C4-2B (cell line): ENCODE measurements at regions not wholly inside any gene's neighbourhood (a gene's known extent, or its start where the extent isn't known, plus 50 kb on each side); places are given as distances from the start of the nearest gene placed in this dataset.
"Not testable (repeated sequence)": the region's sequence is repeated elsewhere in the genome, so short reads cannot be mapped to it uniquely, and the experiment has no call there.

ENCODE experiments used
- H3K27ac ChIP-seq: fragments of 450-650 bp; 2 replicates; pipeline ENCODE4 v1.5.1; 2017
- ZFX ChIP-seq: fragments of 450-650 bp; IDR thresholded peaks from 2 replicates; pipeline ENCODE4 v1.6.1; 2017
- TF ChIP-seq, protein P1 (sequence below): fragments of 450-650 bp; conservative IDR thresholded peaks from 2 replicates; pipeline ENCODE4 v1.5.1; 2017; ENCODE audit warnings: mild to moderate bottlenecking

DNA sequence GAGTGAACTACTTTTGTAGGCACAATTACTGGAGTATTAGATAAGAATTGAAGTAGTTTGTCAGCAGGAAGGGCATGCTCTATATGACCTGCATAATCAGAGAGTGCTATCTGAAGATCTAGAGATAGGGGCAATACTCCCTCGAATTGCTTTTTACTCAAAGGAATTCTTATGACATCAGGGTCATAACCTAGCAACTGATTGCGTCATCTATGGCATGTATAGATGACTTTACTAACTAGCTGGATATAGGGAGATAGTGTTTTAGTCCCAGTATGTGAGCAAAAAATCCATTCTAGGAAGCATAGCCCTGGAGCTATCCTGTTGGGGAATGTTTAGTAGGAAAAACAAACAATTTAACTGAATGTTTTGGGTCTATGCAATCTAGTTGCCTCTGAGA is 109.5 kb upstream of the ZNF267 start:
- TF ChIP-seq ZFX, result no peak
- TF ChIP-seq, protein P1, sequence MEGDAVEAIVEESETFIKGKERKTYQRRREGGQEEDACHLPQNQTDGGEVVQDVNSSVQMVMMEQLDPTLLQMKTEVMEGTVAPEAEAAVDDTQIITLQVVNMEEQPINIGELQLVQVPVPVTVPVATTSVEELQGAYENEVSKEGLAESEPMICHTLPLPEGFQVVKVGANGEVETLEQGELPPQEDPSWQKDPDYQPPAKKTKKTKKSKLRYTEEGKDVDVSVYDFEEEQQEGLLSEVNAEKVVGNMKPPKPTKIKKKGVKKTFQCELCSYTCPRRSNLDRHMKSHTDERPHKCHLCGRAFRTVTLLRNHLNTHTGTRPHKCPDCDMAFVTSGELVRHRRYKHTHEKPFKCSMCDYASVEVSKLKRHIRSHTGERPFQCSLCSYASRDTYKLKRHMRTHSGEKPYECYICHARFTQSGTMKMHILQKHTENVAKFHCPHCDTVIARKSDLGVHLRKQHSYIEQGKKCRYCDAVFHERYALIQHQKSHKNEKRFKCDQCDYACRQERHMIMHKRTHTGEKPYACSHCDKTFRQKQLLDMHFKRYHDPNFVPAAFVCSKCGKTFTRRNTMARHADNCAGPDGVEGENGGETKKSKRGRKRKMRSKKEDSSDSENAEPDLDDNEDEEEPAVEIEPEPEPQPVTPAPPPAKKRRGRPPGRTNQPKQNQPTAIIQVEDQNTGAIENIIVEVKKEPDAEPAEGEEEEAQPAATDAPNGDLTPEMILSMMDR, result no peak
- H3K27ac ChIP-seq, result no peak overlapping the region

DNA sequence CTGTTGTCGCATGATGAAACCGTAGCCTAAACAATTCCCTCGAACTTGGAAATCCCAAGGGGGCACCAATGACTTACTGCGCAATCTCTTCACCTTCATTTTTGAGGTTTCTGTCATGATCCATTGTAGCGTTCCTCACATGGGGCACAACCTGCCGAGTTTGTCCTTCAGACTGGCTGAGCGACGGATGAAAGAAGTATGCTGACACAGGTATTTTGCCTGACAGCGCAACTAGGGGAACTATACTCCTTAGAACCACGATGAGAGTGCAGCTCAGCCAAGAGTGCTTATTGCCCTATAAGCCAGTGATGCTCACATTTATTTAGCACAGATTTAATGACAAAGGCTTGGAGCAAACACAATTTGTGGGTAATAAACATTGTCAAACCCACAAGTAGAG is 106.3 kb upstream of the ZNF267 start:
- H3K27ac ChIP-seq, result no peak overlapping the region
- TF ChIP-seq, protein P1, result no peak
- no peak for TF ChIP-seq ZFX

DNA sequence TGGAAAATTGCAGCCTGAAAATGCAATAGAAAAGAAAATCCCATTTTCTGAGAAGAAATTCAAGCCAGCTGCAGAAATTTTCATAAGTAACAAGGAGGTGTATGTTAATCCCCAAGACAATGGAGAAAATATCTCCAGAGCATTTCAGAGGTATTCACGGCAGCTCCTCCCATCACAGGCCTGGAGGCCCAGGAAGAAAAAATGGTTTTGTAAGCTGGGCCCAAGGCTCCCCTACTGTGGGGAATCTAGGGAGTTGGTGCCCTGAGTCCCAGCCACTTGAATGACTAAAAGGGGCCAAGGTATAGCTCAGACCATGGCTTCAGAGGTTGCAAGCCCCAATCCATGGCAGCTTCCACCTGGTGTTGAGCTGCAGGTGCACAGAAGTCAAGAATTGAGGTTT is 93.3 kb upstream of the ZNF267 start:
- no peak overlapping the region for H3K27ac ChIP-seq
- TF ChIP-seq, protein P1, result no peak
- no peak for TF ChIP-seq ZFX

DNA sequence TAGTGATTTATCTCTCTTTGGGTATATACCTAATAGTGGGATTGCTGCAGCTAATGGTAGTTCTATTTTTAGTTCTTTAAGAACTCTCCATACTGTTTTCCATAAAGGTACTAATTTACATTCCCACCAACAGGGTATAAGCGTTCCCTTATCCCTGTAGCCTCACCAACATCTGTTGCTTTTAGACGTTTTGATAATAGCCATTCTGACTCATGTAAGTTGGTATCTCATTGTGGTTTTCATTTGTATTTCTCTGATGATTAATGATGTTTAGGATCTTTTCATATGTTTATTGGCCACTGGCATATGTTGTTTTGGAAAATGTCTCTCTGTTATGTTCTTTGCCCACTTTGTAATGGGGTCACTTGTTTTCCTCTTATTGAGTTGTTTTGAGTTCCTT is 88.5 kb upstream of the ZNF267 start:
- TF ChIP-seq ZFX, result no peak
- TF ChIP-seq, protein P1, result no peak

DNA sequence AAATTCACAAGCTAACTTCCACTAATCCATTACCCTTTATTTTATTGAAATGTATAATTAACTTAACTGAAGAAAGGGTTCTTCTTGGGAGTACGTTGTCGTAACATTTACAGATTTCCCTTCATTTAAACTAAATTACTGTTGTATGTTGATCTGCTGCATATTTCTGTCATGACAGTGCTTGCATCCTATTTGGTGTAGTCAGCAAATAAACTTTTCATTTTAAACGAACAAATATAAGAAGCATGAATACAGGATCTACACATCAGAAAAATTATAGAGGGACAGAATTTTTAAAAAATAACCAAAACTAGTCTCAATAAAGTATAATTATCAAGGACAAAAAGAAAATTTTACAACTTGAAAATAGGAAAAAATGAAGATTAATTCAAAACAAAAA is 66.5 kb upstream of the ZNF267 start:
- no peak for TF ChIP-seq ZFX
- TF ChIP-seq, protein P1, result no peak

More for the DNA sequence above, 88.5 kb upstream of the ZNF267 start:
- no peak overlapping the region for H3K27ac ChIP-seq

DNA sequence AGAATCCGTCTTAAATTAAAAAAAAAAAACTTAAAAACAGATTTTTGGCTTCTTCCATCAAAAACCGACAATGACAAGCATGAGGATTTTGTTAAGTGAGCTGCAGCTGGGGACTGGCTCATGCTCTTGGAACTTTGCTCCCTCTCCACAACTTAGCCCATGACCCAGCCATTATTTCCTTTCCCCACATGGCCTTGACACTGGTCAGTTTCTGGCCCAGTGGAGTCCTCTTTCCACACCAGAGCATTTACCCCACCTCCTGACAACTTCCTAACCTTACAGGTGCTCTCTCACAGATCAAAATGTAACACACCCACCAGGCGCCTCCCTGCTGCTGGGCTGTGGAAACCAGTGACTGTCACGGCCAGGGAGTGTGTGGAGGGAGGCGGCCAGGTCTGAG is 62.7 kb upstream of the ZNF267 start:
- no peak overlapping the region for H3K27ac ChIP-seq
- TF ChIP-seq, protein P1, result no peak
- TF ChIP-seq ZFX, result no peak

More for the DNA sequence above, 66.5 kb upstream of the ZNF267 start:
- H3K27ac ChIP-seq, result no peak overlapping the region

DNA sequence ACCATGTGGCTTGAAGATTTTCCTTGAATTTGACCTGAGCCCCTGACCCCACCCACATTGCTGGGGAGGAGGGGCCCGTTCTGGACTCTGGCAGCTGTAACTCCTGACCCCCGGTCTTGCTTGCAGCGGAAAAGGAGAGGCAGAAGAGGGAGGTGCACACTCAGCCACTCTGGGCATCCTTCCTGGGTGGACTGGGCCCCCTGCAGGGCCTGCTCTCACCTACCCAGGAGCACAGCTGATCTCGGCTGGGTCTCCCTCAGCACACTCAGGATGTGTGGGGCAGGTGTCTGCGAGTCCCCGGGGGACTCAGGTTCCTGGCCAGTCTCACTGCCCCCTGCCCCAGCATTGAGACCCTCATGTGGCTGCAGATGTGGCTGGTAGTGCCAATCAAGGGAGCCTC is 57.5 kb upstream of the ZNF267 start:
- not testable (repeated sequence) for H3K27ac ChIP-seq

DNA sequence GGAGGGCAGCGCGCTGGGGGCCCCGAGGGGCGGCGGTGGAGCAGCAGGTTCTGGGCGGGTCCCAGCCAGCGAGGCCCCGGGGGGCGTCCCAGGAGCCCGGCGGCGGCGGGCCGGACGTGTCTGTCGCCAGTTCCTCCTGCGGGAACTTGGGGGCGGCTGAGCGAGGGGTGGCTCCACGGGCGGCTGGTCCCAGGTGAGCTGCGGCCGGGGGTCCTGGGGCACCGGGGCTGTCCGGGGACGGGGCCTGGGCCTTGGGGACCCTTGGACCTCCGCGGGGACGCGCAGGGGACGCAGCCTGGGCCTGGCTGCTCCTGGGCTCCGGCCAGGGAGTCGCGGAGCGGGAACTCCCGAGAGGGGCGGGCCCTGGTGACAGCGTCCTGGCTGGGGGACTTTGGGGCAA is 54.2 kb upstream of the ZNF267 start:
- no peak for TF ChIP-seq ZFX
- TF ChIP-seq, protein P1, result no peak

More for the DNA sequence above, 54.2 kb upstream of the ZNF267 start:
- H3K27ac ChIP-seq, result no peak overlapping the region
